NCI-H524 (cell line): ENCODE measurements at regions not wholly inside any gene's neighbourhood (a gene's known extent, or its start where the extent isn't known, plus 50 kb on each side); places are given as distances from the start of the nearest gene placed in this dataset.

Source experiments
- DNase-seq, 2 experiments: peaks; one replicate each; lab custom pipeline; 2025; lab: John Stamatoyannopoulos, UW

- DNase-seq: no peak
Measured at GRCh38 chr9:99753436-99753835, 68.2 kb upstream of the NR4A3 start.

- DNase-seq: no peak
Measured at GRCh38 chr9:99760421-99760820, 61.3 kb upstream of the NR4A3 start.

- DNase-seq: no peak
Measured at GRCh38 chr9:99762470-99762869, 59.2 kb upstream of the NR4A3 start.
